Fibroblast of skin of scalp (primary cell): ENCODE measurements at regions not wholly inside any gene's neighbourhood (a gene's known extent, or its start where the extent isn't known, plus 50 kb on each side); places are given as distances from the start of the nearest gene placed in this dataset.
"Not testable (repeated sequence)": the region's sequence is repeated elsewhere in the genome, so short reads cannot be mapped to it uniquely, and the experiment has no call there.

Experiments used
- DNase-seq: peaks from one replicate; pipeline ENCODE4 v3.0.0-alpha.2; 2013

GRCh38 chr4:54581807-54582206 lies 76.0 kb upstream of the KIT start:
- no peak for DNase-seq

- peak; percentile 54 for DNase-seq
Observed at GRCh38 chr4:54585321-54586000, 72.3 kb upstream of the KIT start.

DNA sequence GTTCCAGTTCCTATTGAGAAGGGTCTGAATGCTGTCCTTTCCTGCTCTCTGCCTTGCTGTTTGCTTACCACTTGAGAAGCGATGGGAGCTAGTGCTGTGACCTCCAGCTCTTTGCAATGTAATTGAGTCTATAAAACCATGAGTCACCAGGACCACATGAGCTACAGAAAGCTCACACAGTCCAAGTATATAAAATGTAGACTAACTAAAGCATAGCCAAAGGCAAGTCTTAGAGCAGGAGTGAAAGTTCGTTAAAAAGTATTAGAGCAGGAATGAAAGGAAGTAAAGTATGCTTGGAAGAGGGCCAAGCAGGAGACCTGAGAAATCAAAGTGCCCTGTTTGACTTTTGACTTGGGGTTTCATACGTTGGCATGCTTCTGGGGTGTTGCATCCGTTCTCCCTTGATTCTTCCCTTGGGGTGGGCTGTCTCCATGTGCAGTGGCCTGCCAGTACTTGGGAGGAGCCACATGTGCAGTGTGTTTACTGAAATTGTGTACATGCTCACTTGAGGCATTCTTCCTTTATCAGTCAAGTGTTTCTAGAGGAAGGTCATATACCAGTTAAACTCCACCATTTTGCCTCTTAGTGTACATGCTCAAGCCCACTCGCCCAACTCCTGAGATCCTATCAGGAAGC lies 71.3 kb upstream of the KIT start:
- peak; percentile 50 for DNase-seq

GRCh38 chr4:54587107-54587891 lies 70.5 kb upstream of the KIT start:
- DNase-seq = no peak

DNA sequence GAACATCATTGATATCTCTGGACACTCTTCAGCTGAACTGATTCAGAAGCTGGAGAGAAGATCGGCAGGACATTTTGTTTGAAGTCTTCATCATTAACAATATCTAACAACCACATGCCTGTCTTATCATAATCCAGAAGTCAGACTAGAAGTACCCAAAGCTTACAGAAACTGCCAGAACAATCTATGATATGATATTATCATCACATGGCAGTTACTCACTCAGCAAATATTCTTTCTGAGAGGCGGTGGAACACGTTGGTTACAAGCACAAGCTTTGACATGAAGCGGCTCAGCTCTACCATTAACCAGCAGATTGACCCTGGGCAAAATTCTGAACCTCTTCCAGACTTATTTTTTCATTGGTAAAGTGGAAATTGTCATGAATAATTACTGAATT lies 69.4 kb upstream of the KIT start:
- DNase-seq = no peak

GRCh38 chr4:54589586-54589985 lies 68.2 kb upstream of the KIT start:
- DNase-seq = no peak

- no peak for DNase-seq
Observed at GRCh38 chr4:54593795-54594322, 63.9 kb upstream of the KIT start.

GRCh38 chr4:54596201-54596600 lies 61.6 kb upstream of the KIT start:
- DNase-seq = no peak

GRCh38 chr4:54597678-54598077 lies 60.1 kb upstream of the KIT start:
- DNase-seq = not testable (repeated sequence)

DNA sequence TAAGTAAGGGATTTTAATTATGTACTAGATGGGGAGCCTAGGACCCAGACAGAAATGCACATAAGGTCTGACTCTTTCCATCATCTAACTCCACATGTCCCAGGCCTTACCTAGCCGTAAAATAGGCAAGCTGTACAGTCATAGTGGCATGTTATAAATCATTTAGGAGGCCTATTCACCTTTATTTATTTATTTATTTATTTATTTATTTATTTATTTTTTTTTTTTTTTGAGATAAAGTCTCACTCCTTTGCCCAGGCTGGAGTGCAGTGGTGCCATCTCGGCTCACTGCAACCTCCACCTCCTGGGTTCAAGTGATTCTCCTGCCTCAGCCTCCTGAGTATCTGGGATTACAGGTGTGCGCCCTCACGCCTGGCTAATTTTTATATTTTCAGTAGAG lies 55.6 kb upstream of the KIT start:
- DNase-seq = not testable (repeated sequence)

GRCh38 chr4:54607067-54607466 lies 50.7 kb upstream of the KIT start:
- DNase-seq = no peak

DNA sequence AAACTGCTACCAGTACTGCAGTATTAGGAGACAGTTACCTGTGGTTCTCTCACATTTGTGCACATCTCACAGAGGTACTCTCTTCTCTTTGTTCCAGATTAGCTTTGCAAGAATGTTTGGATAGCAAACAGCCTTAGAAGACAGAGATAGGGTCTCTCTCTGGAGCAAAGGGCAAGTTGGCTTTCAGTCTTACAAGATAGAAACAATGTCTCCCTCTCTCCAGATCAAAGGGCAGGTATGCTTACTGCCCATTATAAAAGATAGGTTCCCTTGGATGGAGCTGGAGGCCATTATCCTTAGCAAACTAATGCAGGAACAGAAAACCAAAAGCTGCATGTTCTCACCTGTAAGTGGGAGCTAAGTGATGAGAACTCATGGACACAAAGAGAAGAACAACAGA lies 50.2 kb upstream of the KIT start:
- no peak for DNase-seq
